ENCODE measurements at regions not wholly inside any gene's neighbourhood (a gene's known extent, or its start where the extent isn't known, plus 50 kb on each side); places are given as distances from the start of the nearest gene placed in this dataset.

DNA sequence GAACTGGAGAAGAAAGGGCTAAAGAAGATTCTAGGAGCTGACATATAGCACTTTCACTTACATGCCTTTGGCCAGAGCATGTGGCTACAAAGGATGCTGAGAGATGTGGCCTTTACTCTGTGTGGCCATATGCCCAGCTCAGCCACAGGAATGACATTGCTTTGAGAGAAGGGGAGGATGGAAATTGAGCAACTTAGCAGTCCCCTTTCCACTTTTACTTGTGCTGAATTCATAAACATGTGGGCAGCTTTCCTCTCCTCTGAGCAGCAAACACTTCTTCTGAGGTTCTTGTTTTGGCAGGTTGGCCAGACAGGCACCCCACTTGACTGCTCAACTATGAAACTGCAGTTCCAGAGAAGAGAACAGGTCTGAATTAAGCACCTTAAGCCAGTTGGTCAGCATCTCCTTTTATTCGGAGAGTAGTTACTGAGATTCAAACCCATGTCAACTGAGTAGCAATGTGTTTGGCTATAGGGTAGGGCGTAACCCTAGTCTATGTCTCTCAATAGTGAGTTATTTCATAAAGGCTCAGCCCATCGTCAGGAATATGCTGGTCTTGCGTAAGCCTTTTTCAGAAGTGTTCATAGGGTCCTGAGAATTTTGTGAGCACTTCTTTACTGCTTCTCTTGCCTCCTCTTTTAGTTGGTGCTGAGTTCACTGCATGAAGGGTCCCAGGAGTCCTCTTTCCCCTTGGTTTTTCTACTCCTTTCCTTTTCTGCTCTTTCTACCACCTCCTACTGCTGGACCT is 134.5 kb downstream of the PALM2AKAP2 start:
- DNase-seq, result no peak

DNA sequence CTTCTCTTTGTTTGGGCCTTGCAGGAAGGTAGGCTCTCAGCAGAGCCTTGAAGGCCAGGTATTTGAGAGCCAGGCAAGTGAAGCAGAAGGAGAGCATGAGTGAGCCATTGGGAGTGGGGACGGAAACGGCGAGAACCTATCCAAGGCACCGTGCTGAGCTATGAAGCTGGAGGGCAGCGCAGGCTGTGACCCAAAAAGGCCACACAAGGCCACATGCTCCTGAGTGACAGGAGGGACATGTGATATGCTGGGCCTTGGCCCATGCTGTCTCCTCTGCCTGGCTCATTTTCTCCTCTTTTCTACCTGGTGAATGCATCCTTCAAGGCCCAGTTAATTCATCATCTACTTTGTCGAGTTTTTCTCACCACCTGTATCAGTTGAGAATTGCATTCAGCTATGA is 136.3 kb downstream of the PALM2AKAP2 start:
- no peak for DNase-seq

DNA sequence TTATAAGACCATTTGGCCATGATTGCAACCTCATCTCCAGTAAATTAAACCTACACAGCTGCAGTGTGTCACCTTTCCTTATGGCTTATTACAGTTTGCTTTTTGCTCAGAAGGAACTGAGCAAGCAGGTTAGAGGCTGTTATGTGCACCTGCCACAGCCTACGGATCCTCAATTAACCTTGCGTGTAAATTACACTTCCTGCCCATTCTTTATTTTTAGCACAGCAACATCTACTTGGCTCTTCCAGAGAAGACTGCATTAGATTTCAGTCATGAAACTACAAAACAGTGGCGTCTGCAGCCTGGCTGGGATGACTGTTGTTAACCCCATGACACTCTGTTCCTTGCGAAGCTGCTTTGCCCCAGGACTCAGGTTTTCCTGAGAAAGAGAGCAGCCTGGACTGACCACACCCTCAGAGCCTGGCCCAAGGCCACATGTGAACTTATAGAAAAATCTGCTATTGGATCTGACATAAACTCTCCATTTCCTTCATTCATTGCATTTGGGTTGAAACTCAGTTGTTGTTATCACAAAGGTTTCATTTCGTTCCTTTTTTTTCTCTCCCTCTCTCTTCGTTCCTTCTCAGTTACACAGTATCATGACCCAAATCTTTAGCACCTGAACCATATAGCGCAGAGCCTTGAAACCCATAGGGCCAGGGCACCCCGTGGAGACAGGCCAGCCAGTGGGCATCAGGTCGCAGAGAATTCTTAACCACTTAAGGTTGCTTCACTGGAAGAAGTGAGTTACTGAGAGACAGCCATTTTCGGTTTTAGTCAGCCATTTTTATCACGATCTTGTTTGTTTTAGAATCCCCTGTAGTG is 138.6 kb downstream of the PALM2AKAP2 start:
- no peak for DNase-seq

DNA sequence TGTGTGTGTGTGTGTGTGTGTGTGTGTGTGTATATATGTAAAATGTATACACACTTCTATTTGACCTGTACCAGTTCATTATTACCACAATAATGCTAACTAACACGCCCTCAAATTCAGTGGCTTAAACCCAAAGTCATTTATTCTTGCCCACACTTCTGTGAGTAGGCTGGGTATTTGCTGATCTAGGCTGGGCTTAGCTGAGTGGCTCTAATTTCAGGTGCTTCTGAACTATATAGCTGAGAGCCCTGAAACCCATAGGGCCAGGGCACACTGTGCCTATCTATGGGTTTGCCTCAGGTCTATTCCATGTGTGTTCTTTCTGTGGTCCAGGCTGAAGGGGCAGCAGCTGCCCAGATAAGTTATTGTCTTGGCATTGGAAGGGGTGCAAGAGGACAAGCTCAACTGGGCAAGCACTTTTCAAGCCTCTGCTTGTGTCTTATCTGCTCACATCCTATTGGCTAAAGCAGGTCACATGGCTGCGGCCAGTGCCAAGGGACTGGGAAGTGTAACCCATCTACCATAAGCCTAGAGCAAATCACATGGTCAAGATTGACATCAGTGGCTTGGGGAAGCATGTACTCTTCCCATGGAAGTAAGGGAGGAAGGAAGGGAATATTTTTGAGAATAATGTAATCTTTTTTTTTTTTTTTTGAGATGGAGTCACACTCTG is 139.9 kb downstream of the PALM2AKAP2 start:
- no peak for DNase-seq

DNA sequence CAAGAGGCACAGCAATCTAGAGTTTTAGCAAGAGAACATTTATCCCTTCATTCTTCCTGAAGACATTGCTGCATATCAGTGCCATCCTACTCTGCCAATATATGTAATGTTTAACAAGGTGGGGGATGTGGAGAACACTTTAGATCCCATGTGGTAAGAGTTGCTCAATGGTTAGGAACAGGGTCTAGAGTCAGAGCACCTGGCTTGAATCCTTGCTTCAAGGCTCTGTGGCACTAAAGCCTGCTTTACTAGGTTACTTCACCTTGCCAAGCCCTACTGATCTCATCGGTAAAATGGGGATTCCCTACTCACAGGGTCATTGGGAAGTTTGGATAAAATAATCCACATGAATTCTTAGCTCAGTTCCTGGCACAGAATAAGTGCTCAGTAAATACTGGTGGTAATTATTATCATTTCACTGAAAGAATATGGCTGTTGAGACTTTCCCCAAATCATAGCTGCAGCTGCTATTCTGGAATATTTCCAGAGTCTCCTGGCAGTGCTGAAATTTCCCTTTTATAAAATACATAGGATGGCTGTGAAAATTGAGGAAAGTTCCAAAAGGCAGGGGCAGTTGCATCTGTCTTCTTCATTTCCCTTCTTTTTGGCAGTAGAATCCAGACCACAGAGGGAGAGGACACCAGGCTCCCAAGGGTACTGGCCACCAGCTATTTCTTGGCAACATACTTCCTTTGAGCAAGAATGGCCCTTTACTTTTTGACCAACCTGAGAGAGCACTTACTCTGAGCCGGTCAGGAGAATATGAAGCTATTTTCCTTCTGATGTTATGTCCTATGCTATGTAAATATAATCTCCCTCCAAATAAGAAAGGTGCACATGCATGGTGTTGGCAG is 142.8 kb downstream of the PALM2AKAP2 start:
- DNase-seq, result no peak

DNA sequence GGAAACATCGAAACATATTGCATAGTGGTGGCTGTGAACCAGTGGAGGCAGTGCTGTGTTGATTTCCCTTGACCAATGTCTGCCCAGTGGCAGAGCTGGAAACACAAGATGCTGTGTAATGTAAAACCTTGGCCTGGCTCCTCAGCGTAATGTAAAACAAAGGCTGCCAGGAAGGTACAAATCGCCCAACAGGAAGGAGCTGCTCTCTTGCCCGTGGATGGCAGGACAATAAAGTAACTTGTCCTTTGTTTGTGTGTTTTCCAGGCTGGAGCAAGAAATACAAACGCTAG is 143.4 kb downstream of the PALM2AKAP2 start:
- DNase-seq, result no peak

DNA sequence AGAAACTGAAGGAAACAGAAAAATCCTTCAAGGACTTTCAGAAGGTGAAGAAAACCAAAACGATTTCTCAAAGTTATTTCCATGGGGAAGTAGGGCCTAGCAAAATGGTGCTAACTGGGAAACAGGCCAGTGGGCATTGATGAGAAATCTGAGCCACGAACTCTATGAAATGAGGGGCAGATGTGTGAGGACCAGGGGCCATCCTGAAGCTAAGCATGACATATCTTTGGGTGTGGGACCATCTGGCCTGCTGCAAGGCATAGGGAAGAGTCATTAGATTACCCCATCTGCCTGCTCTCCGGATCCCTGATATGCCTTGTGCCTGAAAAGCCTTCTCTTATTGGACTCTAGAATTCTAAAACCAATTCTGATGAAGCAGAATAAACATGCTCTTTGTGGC is 143.8 kb downstream of the PALM2AKAP2 start:
- no peak for DNase-seq

DNA sequence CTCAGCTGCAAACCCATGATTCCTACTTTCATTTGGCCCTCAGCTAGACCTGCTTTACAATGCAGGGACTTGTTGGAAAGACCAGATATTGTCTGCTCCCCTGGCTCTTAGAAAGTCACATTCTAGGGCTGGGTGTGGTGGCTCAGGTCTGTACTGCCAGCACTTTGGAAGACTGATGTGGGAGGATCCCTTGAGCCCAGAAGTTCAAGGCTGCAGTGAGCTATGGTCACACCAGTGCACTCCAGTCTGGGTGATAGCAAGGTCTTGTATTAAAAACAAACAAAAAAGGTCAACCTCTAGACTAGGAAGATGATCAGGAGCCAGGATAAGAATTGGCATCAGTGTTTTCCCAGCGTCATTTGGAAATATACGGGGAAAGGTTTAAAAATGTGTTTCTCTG is 145.8 kb downstream of the PALM2AKAP2 start:
- DNase-seq, result no peak

DNA sequence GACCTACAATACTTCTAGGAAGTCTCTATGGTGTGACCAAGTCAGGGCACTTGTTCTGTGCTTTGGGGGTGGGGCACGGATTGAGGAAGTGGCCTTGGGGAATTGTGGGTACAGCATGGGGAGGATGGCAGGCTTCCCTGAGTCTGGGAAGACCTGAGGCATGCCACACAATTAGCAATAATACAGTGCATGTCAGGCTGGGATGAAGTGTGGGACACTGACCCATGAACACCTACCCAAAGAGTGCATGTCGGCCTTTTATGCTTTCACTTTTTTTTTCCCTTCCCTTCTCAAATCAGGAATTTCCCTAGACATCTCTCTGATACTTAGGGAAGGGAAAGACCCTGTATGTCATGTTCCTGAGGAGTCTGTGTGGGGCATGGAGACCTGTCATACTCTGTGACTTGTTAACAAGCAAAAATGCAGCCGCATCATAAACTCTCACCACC is 146.4 kb downstream of the PALM2AKAP2 start:
- DNase-seq, result peak; percentile 67

DNA sequence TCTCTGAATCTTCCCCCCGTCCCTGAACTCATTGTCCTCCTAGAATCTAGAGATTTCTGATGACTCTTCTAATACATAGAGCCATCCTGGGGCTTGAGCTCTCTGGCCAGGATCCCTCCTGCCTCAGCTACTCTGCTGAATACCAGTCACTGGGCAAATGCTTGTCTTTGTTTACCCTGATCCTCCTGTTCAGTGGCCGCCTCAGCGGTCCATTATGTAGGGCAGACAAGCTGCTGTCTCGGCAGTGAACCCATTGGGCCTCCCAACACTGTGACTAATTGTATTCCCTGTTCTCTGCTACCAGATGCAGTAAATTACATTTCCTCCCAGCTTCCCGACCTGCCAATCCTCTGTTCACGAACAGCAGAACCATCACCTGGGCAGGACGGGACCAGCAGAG is 151.6 kb downstream of the PALM2AKAP2 start:
- no peak for DNase-seq

DNA sequence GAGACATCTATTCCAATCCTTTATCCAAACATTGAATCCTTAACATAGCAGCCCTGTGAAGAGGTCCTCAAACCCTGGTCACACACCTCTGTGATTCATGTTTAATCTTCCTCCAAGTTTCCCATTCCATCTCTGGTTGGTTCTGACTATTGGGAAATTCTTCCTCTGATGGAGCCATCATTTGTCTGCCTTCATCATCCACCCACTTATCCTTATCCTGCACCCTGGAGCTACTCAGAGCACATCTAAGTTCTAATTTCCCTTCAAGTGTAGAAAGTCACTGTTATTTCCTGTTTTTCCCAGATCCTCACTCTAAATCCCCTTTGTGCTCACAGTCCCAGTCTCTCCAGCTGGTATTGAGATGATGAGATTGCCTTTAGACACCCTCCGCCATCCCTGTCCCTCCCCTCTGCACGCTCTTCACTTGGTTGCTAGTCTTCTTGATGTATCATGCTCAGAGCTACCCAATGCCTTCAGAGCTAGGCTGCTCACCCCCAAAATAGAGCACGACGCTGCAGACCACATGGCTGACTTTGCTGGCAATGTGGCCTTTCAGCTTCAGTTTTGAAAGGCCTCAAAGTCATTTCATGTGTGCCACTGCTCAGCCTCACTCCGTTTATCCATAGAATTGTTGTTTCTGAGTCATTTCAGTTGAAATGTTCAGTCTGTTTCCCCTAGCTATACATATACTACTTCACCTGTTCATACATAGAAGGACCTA is 154.3 kb downstream of the PALM2AKAP2 start:
- no peak for DNase-seq

DNA sequence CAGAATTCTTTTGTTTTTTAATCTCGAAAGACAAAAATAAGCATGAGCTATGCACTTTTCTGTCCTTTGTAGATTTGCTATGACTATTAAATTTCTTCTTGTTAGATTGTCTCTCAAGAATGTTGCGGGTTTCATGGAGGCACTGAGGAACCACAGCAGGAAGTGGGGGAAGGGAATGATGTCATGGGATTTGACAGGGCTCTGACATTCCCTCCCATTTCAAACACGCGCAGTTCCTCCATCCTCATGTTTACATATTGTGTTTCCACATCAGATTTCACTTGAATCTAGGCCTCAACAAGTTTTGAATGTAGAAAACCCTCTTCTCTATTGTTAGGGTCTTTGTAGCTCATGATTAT is 154.8 kb downstream of the PALM2AKAP2 start:
- DNase-seq, result peak; percentile 43

DNA sequence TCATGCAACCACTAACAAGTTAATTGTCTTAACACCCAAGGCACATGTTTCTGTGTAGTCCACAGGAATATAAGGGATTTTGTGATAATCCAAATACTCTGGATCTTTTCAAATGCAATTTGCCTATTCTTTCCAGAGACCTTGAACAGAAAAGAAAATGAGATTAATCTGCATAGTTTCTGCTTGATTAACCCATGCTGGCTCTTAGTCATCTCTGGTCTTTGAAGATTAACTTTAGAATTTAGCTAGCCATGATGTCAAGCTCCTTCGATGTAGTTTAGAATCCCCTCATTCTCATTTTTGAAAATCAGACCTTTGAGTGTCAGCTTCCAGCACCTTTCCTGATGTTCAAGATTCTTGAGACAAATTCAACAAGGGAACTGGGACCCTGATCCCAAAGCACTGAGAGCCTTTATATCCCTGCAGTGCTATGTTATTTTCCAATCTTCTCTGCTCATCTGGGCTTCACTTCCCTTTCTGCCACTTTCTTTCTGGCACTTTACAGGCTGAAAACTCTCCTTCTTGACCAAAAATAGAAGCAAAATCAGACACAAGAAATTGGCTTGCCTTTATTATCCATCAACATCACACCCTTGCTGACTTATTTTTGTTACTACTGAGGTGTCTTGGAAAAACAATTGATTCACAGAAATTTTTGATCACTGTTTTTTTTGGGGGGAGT is 155.5 kb downstream of the PALM2AKAP2 start:
- DNase-seq, result peak; percentile 7

DNA sequence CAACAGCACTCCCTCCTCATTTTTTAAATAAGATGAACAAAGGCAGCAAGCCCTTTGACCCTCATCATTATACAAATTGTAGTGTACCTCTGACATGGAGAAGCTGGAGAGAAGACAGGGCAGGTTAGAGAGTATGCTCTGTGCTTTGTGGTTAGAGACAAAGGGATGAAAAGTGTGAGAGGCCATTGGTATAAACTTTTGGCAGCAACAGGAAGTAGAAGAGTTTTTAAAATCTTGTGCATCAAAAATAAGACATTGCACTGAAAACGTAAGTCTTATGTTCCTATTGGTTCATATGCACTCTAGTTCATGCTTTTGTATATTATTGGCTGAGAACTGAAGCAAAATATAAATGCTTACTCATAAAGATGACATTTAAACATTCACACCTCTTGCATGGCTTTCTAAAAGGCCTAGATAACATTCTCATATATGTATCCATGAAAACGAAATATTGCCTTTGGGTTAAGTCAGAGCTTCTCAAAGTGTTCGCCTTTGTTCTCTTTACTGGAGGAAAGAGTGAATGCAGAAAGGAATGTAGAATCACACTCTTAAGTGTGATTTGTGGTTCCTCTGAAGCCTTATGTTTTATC is 158.0 kb downstream of the PALM2AKAP2 start:
- DNase-seq, result no peak

DNA sequence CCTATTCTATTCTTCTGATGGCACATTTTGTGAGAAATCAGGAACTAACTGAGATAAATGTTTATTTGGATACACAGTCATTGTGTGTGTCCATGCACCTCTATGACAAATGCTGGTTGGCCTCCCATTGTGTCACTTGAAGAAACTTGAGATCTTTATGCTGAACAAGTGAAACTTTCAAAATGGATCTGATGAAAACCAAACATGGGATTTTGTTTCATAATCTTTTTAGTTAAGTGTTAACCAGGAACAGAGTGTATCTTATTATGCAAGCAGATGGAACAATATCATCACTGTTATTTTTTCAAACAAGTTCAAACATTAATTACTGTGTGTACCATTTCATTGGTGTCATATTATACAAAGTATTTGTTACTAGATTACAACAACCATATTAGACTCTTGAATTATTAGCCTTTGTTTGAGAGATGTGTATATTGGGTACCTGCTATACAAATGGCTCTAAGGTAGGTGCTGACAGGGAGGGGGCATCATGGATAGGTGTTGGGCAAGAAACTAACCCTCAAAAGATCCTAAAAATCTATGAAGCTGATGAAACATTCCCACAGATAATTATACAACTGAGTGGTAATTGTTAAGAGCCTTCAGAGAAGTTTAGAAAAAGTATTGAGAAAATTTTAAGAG is 159.8 kb downstream of the PALM2AKAP2 start:
- peak; percentile 24 for DNase-seq

DNA sequence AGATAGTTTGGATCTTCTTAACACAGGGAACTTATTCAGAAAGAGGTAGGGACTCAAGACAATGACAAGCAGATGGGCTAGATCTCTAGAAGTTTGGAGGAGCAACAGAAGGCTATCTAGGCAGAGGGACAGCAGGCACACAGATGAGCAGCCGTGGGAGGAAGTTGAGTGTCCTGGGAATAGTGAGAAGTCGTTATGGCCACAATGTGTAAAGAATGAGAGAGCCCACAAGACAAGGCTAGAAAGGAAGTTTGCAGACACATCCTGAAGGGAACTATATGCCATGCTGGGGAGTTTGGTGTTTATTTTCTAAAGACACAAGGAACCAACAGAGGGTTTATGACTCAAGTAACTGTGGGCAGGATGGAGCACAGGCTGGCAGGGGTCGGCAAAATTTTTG is 160.6 kb downstream of the PALM2AKAP2 start:
- peak; percentile 10 for DNase-seq

DNA sequence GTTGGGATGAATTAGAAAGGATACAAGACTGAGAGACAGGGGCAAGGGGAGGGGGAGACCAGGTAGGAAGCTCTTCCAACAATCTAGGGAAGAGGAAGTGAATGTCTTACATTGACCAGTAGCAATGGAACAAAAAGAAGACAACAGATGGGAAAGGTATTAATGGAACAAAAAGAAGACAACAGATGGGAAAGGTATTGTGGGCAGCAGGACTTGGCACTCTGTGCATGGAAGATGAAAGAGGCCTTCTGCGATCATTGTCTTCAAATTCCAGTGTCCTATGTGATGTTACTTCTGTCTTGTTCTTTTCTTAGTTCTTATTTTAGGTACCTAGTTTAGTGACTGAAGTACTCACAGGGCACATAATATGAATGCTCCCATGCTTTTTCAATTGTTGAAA is 161.8 kb downstream of the PALM2AKAP2 start:
- no peak for DNase-seq

DNA sequence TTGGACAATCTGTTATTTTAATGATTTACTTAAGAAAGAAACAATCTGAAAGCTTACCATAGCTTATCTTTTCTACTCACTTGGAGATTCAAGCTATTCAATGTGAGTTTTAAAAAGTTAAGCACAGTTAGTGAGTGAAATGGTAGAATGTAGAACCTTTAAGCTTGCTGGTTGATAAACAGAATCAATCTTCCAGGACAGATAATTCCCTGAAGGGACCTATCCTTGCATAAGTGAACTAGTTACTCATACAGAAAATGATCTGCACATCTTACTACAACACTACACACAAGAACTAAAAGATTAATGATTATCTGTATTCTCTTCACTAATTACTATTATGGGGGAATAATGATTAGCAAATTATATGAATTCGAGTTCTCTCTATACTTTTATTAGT is 165.6 kb downstream of the PALM2AKAP2 start:
- DNase-seq, result no peak

DNA sequence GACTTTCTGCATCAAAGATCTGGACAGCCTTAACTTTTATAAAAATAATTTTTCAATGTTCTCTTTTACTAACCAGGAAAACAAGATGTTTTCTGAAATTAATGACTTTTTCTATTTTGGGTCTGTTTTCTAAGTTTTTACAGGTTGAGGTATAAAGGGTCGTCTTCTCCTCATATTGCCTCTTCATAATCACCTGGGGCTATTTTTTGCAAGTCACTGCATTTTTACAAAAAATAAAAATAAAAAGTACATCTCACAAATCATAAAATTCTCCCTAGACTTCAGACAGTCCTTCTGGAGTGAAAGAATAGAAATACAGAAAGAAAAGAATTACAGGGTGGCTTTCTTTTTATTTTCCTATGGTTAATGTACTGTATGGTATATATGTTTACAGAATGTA is 168.5 kb downstream of the PALM2AKAP2 start:
- no peak for DNase-seq

DNA sequence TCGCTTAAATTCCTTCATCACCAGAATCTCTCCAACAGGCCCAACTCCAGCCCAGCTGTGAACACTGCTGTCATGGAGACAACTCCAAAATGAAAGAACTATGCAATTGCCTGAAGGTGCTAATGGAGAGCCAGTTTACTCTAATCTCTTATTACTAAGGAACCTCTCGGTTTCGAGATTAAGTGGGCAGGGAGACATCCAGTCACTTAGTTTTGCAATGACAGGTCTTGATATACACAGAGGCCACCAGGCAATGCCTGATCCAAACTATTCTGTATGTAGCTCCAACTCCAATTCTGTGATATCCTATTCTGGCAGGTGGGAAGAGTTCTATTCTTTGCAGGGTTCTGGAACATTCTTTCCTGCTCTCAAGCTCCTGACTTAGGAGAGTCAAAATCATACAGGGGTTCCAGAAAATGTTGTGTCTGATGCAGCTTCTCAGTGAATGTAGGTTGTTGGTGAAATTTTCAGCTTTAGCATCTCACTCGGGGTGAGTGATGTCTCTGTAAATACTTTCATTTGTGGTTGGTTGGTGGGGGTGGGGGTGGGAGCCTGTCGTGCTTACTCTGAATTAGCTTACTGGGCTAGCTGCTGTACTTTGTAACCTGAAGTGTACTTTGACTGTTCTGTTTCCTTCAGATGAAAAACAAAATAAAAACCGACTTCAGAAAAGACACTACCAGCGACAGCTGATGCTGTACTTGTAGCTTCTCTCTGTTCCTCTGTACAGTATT is 170.9 kb downstream of the PALM2AKAP2 start:
- DNase-seq, result peak; percentile 33

Measured in MV-4-11 (cell line).